Ramos (cell line): ENCODE measurements at regions not wholly inside any gene's neighbourhood (a gene's known extent, or its start where the extent isn't known, plus 50 kb on each side); places are given as distances from the start of the nearest gene placed in this dataset.

Experiments
- in situ Hi-C: fragments of 300-500 bp; cut with MboI; formaldehyde crosslinking; loops from one replicate; pipeline ENCODE4 v1.14.3; 2022; ENCODE audit warnings: low sequenced_read_pairs; ENCODE audit not compliant: unreplicated experiment

- in situ Hi-C loops: no loop called here
Observed at GRCh38 chr11:11758603-11759196, 83.1 kb upstream of the USP47 start.

DNA sequence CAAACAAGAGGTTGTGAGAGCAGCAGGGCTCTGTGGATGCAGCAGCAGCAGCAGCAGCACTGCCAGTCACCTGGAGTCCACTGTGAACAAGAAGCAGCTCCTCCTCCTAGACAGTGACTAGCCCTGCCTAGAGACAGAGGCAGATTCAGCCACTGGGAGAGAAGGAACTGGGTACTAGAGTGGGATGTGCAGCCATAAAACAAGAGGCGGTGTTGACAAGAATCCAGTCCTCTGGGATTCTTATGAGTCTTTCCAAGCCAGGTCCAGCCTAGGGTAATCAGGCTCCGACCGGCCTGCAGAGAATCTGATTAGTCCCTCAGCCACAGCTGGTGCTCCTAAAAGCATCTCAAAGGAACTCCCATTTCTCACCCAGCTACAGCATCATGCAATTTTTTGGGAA, 83.9 kb upstream of the USP47 start:
- in situ Hi-C loops: no loop called here

- in situ Hi-C loops: no loop called here
Observed at GRCh38 chr11:11756718-11757117, 85.1 kb upstream of the USP47 start.

DNA sequence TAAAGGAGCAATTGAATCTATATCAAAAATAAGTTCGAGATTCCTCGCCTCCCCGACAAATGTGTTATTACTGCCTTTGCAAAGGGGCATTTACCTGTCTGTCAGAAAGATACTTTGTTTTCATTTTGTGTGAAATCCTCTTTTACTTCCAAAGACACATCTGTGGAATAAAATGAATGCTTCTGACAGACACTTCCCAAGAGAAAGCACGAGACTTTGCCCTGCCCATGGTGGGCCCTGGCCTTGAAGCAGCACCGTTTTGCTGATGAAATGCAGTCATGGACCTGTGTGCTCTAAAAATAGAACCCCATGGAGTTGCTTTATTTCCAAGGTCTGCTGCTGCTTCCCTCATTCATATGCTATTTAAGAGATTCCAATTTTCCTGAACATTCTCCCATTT, 85.9 kb upstream of the USP47 start:
- in situ Hi-C loops: no loop called here

DNA sequence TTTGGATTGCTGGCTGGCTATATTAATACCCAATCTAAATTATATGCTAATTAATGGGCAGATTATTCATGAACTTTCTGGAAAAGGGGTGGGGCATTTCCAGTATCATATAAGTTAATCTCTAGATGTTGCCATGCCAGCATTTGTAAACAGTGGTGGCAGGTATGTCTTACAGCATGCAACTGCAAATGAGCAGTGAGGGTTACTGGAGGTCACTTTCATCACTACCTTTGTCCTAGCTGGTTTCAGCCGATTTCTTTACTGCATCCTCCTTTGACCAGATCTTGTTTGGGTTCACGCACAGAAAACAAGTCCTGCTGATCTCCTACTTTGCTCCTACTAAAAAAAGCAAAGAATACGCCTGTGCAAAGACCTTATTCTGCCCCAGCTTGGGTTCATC, 89.1 kb upstream of the USP47 start:
- in situ Hi-C loops: no loop called here

GRCh38 chr11:11750017-11750878, 91.5 kb upstream of the USP47 start:
- in situ Hi-C loops: no loop called here

GRCh38 chr11:11748706-11749365, 92.9 kb upstream of the USP47 start:
- in situ Hi-C loops: no loop called here

DNA sequence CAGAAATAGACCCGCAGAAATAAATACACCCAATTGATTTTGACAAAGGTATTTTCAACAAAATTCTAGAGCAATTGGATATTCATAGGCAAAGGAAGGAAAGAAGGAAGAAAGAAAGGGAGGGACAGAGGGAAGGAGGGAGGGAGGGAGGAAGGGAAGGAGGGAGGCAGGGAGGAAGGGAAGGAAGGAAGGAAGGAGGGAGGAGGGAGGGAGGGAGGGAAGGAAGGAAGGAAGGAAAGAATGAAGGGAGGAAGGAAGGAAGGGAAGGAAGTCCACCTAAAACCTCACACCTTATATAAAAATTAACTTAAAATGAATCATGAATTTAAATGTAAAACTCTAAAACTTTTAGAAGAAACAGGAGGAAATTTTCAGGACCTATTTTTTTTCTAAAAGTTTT, 94.2 kb upstream of the USP47 start:
- in situ Hi-C loops: no loop called here

DNA sequence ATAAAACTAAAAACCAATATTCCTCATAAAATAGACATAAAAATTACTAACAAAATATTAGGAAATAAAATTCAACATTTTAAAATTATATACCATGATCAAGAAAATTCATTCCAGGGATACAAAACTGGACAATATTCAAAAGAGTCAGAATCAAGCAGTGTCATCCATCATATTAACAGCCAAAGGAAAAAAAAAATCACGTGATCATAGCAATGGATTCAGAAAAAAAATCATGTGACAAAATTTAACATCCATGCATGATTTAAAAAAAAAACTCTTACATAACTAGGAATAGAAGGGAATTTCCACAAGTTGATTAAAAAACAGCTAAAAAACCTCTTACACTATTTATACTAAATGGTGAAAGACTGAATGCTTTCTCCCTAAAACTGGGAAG, 95.3 kb upstream of the USP47 start:
- in situ Hi-C loops: no loop called here

GRCh38 chr11:11743216-11743615, 98.6 kb upstream of the USP47 start:
- in situ Hi-C loops: no loop called here

- in situ Hi-C loops: no loop called here
Observed at GRCh38 chr11:11742486-11742885, 99.3 kb upstream of the USP47 start.

- in situ Hi-C loops: no loop called here
Observed at GRCh38 chr11:11740836-11741235, 100.9 kb upstream of the USP47 start.

DNA sequence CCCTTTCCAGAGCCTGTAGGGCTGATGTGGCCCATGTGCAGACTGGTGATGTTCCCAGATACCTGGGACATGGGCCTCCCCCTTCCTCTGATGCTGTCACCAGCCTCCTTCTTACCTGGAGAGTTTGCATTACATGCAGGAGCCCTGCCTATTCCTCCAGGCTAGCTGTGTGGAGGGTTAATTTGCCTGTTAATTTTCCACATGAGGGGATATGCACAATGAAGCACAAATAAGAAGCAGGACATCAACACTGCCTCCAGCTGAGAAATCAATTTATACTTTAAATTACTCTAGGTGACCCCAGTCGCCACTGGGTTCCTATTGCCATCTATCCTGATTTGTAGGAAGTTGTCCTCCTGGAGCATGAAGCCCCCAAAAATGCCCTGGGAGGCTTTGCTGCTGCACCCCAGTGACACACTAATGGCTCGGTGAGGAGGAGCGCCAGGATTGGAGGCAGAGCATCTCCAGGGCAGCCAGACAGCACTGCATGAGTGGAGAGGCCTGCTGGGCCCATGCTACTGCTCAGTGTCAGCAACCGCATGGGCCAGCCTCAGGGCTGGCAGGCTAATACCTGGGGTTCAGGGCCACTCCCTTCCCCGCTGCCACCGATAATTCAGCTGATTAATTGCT, 101.6 kb upstream of the USP47 start:
- in situ Hi-C loops: no loop called here

- in situ Hi-C loops: no loop called here
Observed at GRCh38 chr11:11738370-11738769, 103.4 kb upstream of the USP47 start.

DNA sequence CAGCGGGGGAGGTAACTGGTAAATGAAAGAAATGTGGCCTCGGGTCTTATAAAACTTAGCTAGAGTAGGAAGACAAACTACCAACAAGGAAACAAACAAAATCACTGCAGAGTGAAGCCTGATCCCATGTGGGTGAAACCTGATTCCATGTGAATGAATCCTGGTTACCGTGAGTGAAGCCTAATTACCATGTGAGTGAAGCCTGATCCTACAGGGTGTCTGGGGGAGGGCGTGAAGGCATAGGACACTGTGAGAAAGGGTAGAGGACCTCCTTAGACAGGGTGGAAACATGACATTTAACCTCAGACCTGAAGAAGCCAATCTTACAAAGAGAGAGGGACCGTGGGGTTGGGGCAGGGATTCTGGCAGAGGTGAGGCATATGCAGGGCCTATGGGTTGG, 106.2 kb upstream of the USP47 start:
- in situ Hi-C loops: no loop called here

GRCh38 chr11:11733246-11733747, 108.5 kb upstream of the USP47 start:
- in situ Hi-C loops: no loop called here

DNA sequence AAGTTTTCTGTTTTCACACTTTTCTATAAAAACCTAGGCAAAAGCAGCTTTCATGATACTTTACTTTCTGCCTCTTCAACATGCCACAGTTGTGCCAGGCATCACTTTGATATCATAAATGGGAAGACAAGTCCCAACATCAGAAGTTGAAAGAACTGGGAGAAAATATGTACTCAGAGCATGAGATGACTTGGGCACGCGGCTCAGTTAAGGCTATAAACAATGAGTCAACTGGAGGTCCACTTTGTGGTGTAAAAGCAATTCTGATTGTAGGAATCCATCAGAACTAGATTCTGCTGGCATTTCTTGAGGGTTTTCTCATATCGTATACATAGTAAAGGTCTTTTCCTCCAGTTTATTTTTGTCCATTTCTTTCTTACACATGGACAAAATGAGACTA, 109.7 kb upstream of the USP47 start:
- in situ Hi-C loops: no loop called here

GRCh38 chr11:11731311-11732083, 109.7 kb upstream of the GALNT18 start:
- in situ Hi-C loops: no loop called here

GRCh38 chr11:11728386-11728785, 106.6 kb upstream of the GALNT18 start:
- in situ Hi-C loops: no loop called here

GRCh38 chr11:11725438-11725837, 103.6 kb upstream of the GALNT18 start:
- in situ Hi-C loops: no loop called here
